ENCODE measurements at regions not wholly inside any gene's neighbourhood (a gene's known extent, or its start where the extent isn't known, plus 50 kb on each side); places are given as distances from the start of the nearest gene placed in this dataset.

DNA sequence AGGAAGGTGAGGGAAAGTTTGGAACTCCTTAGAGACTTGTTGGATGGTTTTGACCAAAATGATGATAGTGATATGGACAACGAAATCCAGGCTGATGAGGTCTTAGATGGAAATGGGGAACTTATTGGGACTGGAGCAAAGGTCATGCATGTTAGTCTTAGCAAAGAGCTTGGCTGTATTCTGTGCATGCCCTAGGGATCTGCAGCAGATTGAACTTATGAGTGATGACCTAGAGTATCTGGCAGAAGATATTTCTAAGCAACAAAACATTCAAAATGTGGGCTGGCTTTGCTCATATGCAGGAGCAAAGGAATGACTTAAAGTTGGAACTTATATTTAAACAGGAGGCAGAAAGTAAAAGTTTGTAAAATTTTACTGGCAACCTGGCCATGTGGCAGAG is 489.3 kb upstream of the DIPK2B start:
- Histone ChIP-seq H3K4me1 (no peaks in the 10 kb centered on the region), H3K27me3 (no peaks in the 10 kb centered on the region), H3K36me3 (no peaks in the 10 kb centered on the region), H3K27ac (no peak overlapping the region), H3K4me3 (no peak overlapping the region), H3K9me3 (no peaks in the 10 kb centered on the region)
- ATAC-seq (ENCODE audit: low FRiP score in 2 of 2), result no peak
- 59 to 80% methylated on average over 1 of the region's 1 CpG for WGBS, 2 donors
- no peak for DNase-seq
- TF ChIP-seq, protein P1, sequence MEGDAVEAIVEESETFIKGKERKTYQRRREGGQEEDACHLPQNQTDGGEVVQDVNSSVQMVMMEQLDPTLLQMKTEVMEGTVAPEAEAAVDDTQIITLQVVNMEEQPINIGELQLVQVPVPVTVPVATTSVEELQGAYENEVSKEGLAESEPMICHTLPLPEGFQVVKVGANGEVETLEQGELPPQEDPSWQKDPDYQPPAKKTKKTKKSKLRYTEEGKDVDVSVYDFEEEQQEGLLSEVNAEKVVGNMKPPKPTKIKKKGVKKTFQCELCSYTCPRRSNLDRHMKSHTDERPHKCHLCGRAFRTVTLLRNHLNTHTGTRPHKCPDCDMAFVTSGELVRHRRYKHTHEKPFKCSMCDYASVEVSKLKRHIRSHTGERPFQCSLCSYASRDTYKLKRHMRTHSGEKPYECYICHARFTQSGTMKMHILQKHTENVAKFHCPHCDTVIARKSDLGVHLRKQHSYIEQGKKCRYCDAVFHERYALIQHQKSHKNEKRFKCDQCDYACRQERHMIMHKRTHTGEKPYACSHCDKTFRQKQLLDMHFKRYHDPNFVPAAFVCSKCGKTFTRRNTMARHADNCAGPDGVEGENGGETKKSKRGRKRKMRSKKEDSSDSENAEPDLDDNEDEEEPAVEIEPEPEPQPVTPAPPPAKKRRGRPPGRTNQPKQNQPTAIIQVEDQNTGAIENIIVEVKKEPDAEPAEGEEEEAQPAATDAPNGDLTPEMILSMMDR (IDR thresholded peaks at IDR 0.05), result no peak

DNA sequence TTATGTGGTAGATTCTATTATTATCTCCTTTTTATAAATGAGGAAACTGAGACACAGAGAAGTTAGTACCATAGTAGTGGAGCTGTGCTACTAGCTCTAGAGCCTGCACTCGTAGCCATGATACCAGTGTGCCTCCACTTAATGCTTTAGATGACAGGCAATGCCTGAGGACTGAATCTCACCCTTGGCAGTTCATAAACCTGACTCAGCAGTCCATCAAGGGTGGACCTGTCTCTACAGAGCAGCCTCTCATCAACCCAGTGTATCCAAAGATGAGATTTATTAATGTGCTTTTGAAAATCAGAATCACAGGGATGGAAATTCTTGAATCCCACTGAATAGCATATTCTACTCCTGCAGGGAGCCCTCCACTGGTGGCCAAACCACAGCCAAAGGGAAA is 483.2 kb upstream of the DIPK2B start:
- ATAC-seq (ENCODE audit: low FRiP score in 2 of 2), result no peak
- no peak overlapping the region for H3K4me3 ChIP-seq
- TF ChIP-seq EP300 (IDR thresholded peaks at IDR 0.05) (no peak), POLR2A (IDR thresholded peaks at IDR 0.05) (no peak), POLR2AphosphoS5 (IDR thresholded peaks at IDR 0.05) (no peak)
- TF ChIP-seq, protein P1 (IDR thresholded peaks at IDR 0.05), result no peak
- WGBS, 2 donors, result 58 to 91% methylated on average over 1 of the region's 1 CpG
- H3K4me1 ChIP-seq, result no peaks in the 10 kb centered on the region
- no peaks in the 10 kb centered on the region for H3K27me3 ChIP-seq
- no peaks in the 10 kb centered on the region for H3K36me3 ChIP-seq
- no peaks in the 10 kb centered on the region for H3K9me3 ChIP-seq
- DNase-seq, result no peak
- H3K27ac ChIP-seq, result no peak overlapping the region

DNA sequence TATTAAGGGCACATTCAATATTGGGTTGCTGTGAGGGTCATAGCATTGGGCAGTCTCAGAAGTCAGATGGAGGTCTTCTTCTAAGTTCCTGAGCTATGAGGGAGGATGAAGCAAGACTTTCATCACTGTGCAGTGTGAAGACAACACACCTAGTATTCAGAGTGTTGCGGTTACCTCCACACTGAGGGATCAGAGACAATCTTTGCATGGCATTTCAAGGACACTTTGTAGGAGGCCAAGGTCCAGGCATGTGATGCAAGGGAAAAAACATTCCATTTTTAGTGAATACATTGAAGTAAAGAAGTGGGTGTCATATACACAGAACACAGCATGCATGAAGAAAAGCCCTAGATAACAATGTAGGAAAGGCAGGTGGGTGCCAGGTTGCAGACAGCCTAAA is 481.2 kb upstream of the DIPK2B start:
- TF ChIP-seq, protein P1 (IDR thresholded peaks at IDR 0.05), result no peak
- no peak for TF ChIP-seq POLR2A (IDR thresholded peaks at IDR 0.05)
- TF ChIP-seq EP300 (IDR thresholded peaks at IDR 0.05), result no peak
- TF ChIP-seq POLR2AphosphoS5 (IDR thresholded peaks at IDR 0.05), result no peak
- Histone ChIP-seq H3K4me1 (no peaks in the 10 kb centered on the region), H3K9me3 (no peaks in the 10 kb centered on the region), H3K27me3 (no peaks in the 10 kb centered on the region), H3K27ac (no peak overlapping the region), H3K36me3 (no peaks in the 10 kb centered on the region), H3K4me3 (no peak overlapping the region)
- no peak for DNase-seq
- 91 to 100% methylated on average over 1 of the region's 1 CpG for WGBS, 2 donors
- ATAC-seq (ENCODE audit: low FRiP score in 2 of 2), result no peak

DNA sequence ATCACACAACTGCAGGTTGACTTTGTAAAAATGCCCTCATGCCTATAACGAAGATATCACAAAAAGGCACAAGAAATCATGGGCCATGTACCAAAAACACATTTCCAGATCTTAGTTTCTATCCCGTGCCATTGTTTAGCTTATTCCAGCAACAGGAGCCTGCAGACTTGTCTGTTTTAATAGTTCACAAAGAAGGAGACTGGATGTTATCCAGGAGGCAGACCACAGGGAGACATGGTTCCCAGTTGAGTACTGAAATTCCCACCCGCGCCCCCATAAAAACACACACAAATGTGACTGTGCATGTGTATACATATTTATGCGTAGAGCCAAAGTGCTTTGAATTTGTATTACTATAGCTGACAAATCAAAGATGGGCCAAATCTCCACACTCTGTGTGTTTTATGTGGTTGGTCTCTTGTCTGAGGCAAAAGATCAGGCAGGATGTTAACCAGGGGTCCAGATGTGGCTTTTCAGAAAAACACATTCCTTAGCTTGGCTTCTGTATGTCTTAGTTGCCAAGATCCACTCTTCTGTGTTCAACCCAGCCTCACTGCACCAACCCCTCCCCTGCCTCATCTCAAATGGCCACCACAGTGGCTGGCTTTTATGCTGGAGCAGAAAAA is 469.2 kb upstream of the DIPK2B start:
- 69 to 75% methylated on average over 5 of the region's 5 CpGs for WGBS, 2 donors
- Histone ChIP-seq H3K27me3 (peaks cover 0 to 5% (median 0%) of the 10 kb centered on the region in 4 donors), H3K9me3 (no peaks in the 10 kb centered on the region), H3K36me3 (no peaks in the 10 kb centered on the region), H3K27ac (no peak overlapping the region), H3K4me3 (no peak overlapping the region), H3K4me1 (peaks cover 0 to 2% (median 0%) of the 10 kb centered on the region in 4 donors)
- TF ChIP-seq POLR2A (IDR thresholded peaks at IDR 0.05) (no peak), POLR2AphosphoS5 (IDR thresholded peaks at IDR 0.05) (no peak), EP300 (IDR thresholded peaks at IDR 0.05) (no peak)
- TF ChIP-seq, protein P1 (IDR thresholded peaks at IDR 0.05), result no peak
- no peak for ATAC-seq (ENCODE audit: low FRiP score in 2 of 2)
- no peak for DNase-seq

DNA sequence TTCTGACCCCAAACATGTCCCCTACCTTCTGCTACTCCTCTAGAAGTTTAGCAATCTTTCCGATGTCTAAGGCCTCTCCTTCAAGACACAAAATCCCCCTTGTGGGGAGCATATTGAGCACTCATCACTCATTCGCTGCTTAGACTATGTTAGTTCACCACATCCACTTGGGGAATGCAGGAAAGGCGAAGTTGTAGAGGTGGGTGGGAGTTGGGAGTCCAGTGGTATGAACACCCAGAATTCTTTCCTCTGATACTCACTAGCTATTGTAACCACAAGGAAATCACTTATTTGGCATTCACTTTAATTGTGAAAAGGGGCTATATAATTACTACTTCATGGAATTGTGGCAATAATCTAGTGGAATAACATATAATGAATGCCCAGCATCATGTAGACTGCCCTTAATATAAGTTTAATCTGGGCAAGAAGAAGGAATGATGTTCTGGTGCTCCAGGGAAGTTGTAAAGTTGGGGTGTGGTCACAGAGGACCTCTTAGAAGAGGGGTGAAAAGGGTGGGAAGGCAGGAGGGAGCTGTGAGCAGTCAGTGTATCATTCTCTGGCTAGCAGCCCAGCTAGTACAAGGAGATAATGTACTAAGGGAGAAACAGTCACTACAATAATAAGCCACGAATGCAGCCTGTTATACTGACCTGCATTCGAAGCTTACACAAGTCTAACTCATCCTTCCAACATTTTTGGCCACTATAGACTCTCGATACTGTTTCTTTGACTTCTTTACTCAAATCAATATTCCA is 468.2 kb upstream of the DIPK2B start:
- TF ChIP-seq POLR2AphosphoS5 (IDR thresholded peaks at IDR 0.05), result no peak
- TF ChIP-seq, protein P1 (IDR thresholded peaks at IDR 0.05), result no peak
- TF ChIP-seq POLR2A (IDR thresholded peaks at IDR 0.05), result no peak
- TF ChIP-seq EP300 (IDR thresholded peaks at IDR 0.05), result no peak
- DNase-seq (no peak), ATAC-seq (ENCODE audit: low FRiP score in 2 of 2) (no peak)
- no peaks in the 10 kb centered on the region for H3K36me3 ChIP-seq
- peaks cover 0 to 2% (median 0%) of the 10 kb centered on the region in 4 donors for H3K4me1 ChIP-seq
- no peaks in the 10 kb centered on the region for H3K9me3 ChIP-seq
- 69 to 78% methylated on average over 6 of the region's 6 CpGs for WGBS, 2 donors
- no peak overlapping the region for H3K27ac ChIP-seq
- H3K4me3 ChIP-seq, result no peak overlapping the region
- H3K27me3 ChIP-seq, result peaks cover 0 to 5% (median 0%) of the 10 kb centered on the region in 4 donors
